GM23338 (cell line): ENCODE measurements at regions not wholly inside any gene's neighbourhood (a gene's known extent, or its start where the extent isn't known, plus 50 kb on each side); places are given as distances from the start of the nearest gene placed in this dataset.
A peak's percentile ranks its signal among the peaks of the same experiment; 100 is the strongest.

Experiments
- ATAC-seq: fragments of 200-7000 bp; cut with Tn5 transposase; 3 replicates; pipeline ENCODE4 v1.9.1; 2020
- DNase-seq: peaks from one replicate; pipeline ENCODE4 v3.0.0-alpha.2; 2015; ENCODE audit warnings: low spot score
- H2AFZ ChIP-seq: fragments of 200-600 bp; sonication (generic); 2 replicates; pipeline ENCODE4 v1.8.0; 2016; ENCODE audit warnings: antibody characterized with exemption, mild to moderate bottlenecking, moderate library complexity
- H3F3A ChIP-seq: fragments of 200-600 bp; sonication (generic); replicated peaks from 2 replicates; pipeline ENCODE4 v1.8.0; 2017; ENCODE audit warnings: antibody characterized with exemption, mixed run types, low read depth
- H3K27ac ChIP-seq: fragments of 200-600 bp; sonication (generic); 2 replicates; pipeline ENCODE4 v1.6.1; 2016; ENCODE audit warnings: low read depth
- H3K27me3 ChIP-seq: fragments of 200-600 bp; sonication (generic); 2 replicates; pipeline ENCODE4 v1.8.0; 2016; ENCODE audit warnings: mild to moderate bottlenecking, mixed run types, moderate library complexity; ENCODE audit not compliant: insufficient read depth
- H3K36me3 ChIP-seq: fragments of 200-600 bp; sonication (generic); 2 replicates; pipeline ENCODE4 v1.8.0; 2016; ENCODE audit warnings: mild to moderate bottlenecking; ENCODE audit not compliant: insufficient read depth
- H3K4me1 ChIP-seq: fragments of 200-600 bp; sonication (generic); 2 replicates; pipeline ENCODE4 v1.8.0; 2016; ENCODE audit warnings: mild to moderate bottlenecking, moderate library complexity; ENCODE audit not compliant: insufficient read depth
- H3K4me2 ChIP-seq: fragments of 200-600 bp; sonication (generic); 2 replicates; pipeline ENCODE4 v1.7.1; 2017; ENCODE audit warnings: mixed run types
- H3K4me3 ChIP-seq: fragments of 200-600 bp; sonication (generic); 2 replicates; pipeline ENCODE4 v1.6.1; 2016; ENCODE audit warnings: mixed run types
- H3K79me2 ChIP-seq: fragments of 200-600 bp; sonication (generic); replicated peaks from 2 replicates; pipeline ENCODE4 v1.8.0; 2017; ENCODE audit warnings: mild to moderate bottlenecking; ENCODE audit not compliant: insufficient read depth
- H3K9me2 ChIP-seq: fragments of 200-600 bp; sonication (generic); 2 replicates; pipeline ENCODE4 v1.8.0; 2017; ENCODE audit not compliant: insufficient read depth
- H4K20me1 ChIP-seq: fragments of 200-600 bp; sonication (generic); replicated peaks from 2 replicates; pipeline ENCODE4 v1.8.0; 2017; ENCODE audit warnings: mild to moderate bottlenecking; ENCODE audit not compliant: insufficient read depth
- H3K27ac Mint-ChIP-seq: 2 replicates; pipeline ENCODE4 v1.8.0; 2020; ENCODE audit warnings: inconsistent platforms, mild to moderate bottlenecking, moderate library complexity, mixed read lengths
- H3K27me3 Mint-ChIP-seq: 3 replicates; pipeline ENCODE4 v1.8.0; 2022; ENCODE audit warnings: low read depth, mild to moderate bottlenecking, moderate library complexity, mixed read lengths, inconsistent platforms; ENCODE audit not compliant: insufficient read depth, poor library complexity
- H3K36me3 Mint-ChIP-seq: 3 replicates; pipeline ENCODE4 v1.8.0; 2021; ENCODE audit warnings: low read depth, mild to moderate bottlenecking, inconsistent platforms, moderate library complexity, mixed read lengths
- H3K4me1 Mint-ChIP-seq: 3 replicates; pipeline ENCODE4 v1.8.0; 2020; ENCODE audit warnings: mild to moderate bottlenecking, inconsistent platforms, mixed read lengths
- H3K4me3 Mint-ChIP-seq: 3 replicates; pipeline ENCODE4 v1.8.0; 2021; ENCODE audit warnings: moderate library complexity, mild to moderate bottlenecking, inconsistent platforms, mixed read lengths
- H3K9me3 Mint-ChIP-seq: 3 replicates; pipeline ENCODE4 v1.8.0; 2020; ENCODE audit warnings: moderate library complexity, mild to moderate bottlenecking, inconsistent platforms, mixed read lengths
- CREB1 ChIP-seq: fragments of 250-450 bp; sonication (Bioruptor Pico); IDR thresholded peaks from 2 replicates; pipeline ENCODE4 v1.5.0; 2020; ENCODE audit warnings: low read depth, mild to moderate bottlenecking, moderate library complexity
- CTCF ChIP-seq, 2 experiments: fragments of 200-600 bp in 1 of 2; sonication (generic) in 1 of 2; conservative IDR thresholded peaks; 2 replicates each; pipeline versions ENCODE4 v1.5.1 to v1.6.1; 2016 to 2017; ENCODE audit warnings: antibody characterized with exemption in 2 of 2, low read depth in 2 of 2, mild to moderate bottlenecking in 2 of 2, moderate library complexity in 1 of 2
- EZH2 ChIP-seq: fragments of 200-600 bp; sonication (generic); IDR thresholded peaks from one replicate; pipeline ENCODE4 v1.8.0; 2017; ENCODE audit warnings: antibody characterized with exemption, mild to moderate bottlenecking, low read depth; ENCODE audit not compliant: unreplicated experiment
- EZH2phosphoT487 ChIP-seq: fragments of 200-600 bp; sonication (generic); IDR thresholded peaks from one replicate; pipeline ENCODE4 v1.8.1; 2018; ENCODE audit warnings: antibody characterized with exemption; ENCODE audit not compliant: unreplicated experiment
- JUNB ChIP-seq: IDR thresholded peaks from one replicate; pipeline ENCODE4 v1.6.1; 2016; ENCODE audit warnings: antibody characterized with exemption; ENCODE audit not compliant: unreplicated experiment
- POLR2AphosphoS5 ChIP-seq: IDR thresholded peaks from 2 replicates; pipeline ENCODE4 v1.6.1; 2016; ENCODE audit warnings: antibody characterized with exemption, low read depth
- STAT1 ChIP-seq: IDR thresholded peaks from one replicate; pipeline ENCODE4 v1.6.1; 2016; ENCODE audit warnings: antibody characterized with exemption; ENCODE audit not compliant: unreplicated experiment
- ZNF114 ChIP-seq: fragments of 250-450 bp; sonication (Bioruptor Pico); IDR thresholded peaks from 2 replicates; pipeline ENCODE4 v1.5.0; 2020; ENCODE audit warnings: mild to moderate bottlenecking, moderate library complexity
- ZNF331 ChIP-seq: fragments of 250-450 bp; sonication (Bioruptor Pico); IDR thresholded peaks from 2 replicates; pipeline ENCODE4 v1.5.0; 2020; ENCODE audit warnings: low read depth, mild to moderate bottlenecking, moderate library complexity

GRCh38 chr13:34696296-34696695 lies 245.8 kb upstream of the NBEA start (continued):
- no peak for TF ChIP-seq JUNB
- no peak for TF ChIP-seq CREB1 (CRISPR knock-in tag)

DNA sequence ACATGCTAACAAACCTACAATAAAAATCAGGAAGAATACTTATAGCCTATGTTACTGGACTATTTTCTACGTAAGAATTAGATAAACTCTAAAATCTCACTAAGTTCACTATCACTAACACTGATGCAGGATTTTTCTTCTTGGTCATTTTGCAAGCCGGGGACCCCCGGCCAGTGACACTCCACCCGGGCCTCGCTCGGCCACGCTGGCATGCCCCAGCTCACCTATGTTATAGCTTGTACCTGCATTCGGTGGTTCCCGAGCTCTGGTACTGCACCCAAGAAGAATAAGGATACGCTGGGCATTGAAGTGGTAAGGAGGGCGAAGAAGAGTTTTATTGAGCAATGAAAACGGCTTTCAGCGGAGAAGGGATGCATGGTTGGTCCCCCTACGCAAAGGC lies 245.3 kb upstream of the NBEA start:
- no peaks in the 10 kb centered on the region for H3F3A ChIP-seq
- Mint-ChIP-seq H3K27ac (no peak overlapping the region), H3K4me1 (peaks cover 9% of the 10 kb centered on the region), H3K4me3 (no peak overlapping the region), H3K36me3 (no peaks in the 10 kb centered on the region; the same call in 2 of the 3 replicates), H3K9me3 (no peaks in the 10 kb centered on the region), H3K27me3 (no peaks in the 10 kb centered on the region)
- no peaks in the 10 kb centered on the region for H3K27me3 ChIP-seq
- no peak overlapping the region for H3K4me2 ChIP-seq
- no peaks in the 10 kb centered on the region for H3K36me3 ChIP-seq
- no peak overlapping the region for H3K4me3 ChIP-seq
- ATAC-seq (no peak), DNase-seq (no peak)
- no peaks in the 10 kb centered on the region for H3K4me1 ChIP-seq
- H4K20me1 ChIP-seq: no peaks in the 10 kb centered on the region
- TF ChIP-seq EZH2phosphoT487 (no peak), ZNF114 (CRISPR knock-in tag) (no peak), JUNB (no peak)
- no peak overlapping the region for H3K27ac ChIP-seq
- H2AFZ ChIP-seq: peak overlapping the region; percentile 81
- H3K9me2 ChIP-seq: no peaks in the 10 kb centered on the region
- H3K79me2 ChIP-seq: no peaks in the 10 kb centered on the region

DNA sequence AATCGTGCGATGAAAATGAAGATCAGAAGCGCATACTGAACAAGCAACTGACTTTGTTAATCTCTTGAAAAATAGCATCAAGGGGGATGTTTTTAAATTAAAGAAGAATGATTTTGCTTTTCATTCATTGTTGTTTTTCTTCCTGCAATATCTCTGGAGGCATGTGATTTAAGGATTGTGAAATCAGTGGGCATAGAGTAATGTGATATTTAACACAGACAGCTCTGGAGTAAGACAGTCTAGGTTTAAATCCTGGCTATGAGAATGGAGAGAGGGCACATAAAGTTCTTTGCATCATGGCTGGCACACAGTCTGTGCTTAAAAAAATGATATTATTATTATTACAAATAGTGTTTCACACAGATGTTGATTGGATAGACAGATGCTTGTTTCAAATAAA lies 243.1 kb upstream of the NBEA start:
- H3K4me2 ChIP-seq: no peak overlapping the region
- H3K4me1 ChIP-seq: no peaks in the 10 kb centered on the region
- Mint-ChIP-seq H3K36me3 (no peaks in the 10 kb centered on the region; the same call in 2 of the 3 replicates), H3K9me3 (no peaks in the 10 kb centered on the region), H3K4me3 (no peak overlapping the region), H3K27ac (0 out of 2 replicates have a peak overlapping the region, but pooled peaks have one; percentile 62), H3K27me3 (no peaks in the 10 kb centered on the region), H3K4me1 (peaks cover 3% of the 10 kb centered on the region; the same call in 2 of the 3 replicates)
- no peaks in the 10 kb centered on the region for H4K20me1 ChIP-seq
- no peaks in the 10 kb centered on the region for H3K79me2 ChIP-seq
- H2AFZ ChIP-seq: no peak overlapping the region; the same call in 1 of the 2 replicates
- no peaks in the 10 kb centered on the region for H3K36me3 ChIP-seq
- H3K27me3 ChIP-seq: no peaks in the 10 kb centered on the region
- ATAC-seq: no peak
- no peak overlapping the region for H3K27ac ChIP-seq
- H3F3A ChIP-seq: no peaks in the 10 kb centered on the region
- DNase-seq: no peak
- TF ChIP-seq ZNF331 (CRISPR knock-in tag): no peak
- no peak for TF ChIP-seq CREB1 (CRISPR knock-in tag)
- TF ChIP-seq CTCF (conservative IDR thresholded peaks at IDR 0.05; ENCODE audit: low read depth in 2 of 2): no peak
- no peak for TF ChIP-seq ZNF114 (CRISPR knock-in tag)
- no peak overlapping the region for H3K4me3 ChIP-seq
- no peaks in the 10 kb centered on the region for H3K9me2 ChIP-seq

DNA sequence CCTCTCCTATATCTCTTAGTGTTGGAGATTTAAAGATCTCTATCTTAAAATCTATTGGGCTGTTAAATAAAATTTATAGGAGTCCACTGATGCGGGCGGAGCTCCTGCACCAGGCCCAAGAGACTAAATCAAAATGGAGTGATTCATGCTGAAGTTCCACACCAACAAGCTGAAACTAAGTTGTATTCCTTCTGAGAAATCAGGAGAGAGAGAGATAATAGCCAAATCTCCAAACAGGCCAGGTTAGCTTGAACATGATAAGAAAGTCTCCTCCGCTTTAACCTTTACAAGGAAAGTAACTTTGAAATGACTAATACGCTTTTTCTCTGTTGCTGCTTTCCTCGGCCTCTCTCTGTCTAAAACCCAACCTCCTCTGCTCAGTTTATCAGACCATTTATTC lies 241.9 kb upstream of the NBEA start:
- H3K9me2 ChIP-seq: no peaks in the 10 kb centered on the region
- no peaks in the 10 kb centered on the region for H3K9me3 Mint-ChIP-seq
- H3K27ac ChIP-seq: no peak overlapping the region
- no peaks in the 10 kb centered on the region for H3K4me1 ChIP-seq
- H3K79me2 ChIP-seq: no peaks in the 10 kb centered on the region
- no peaks in the 10 kb centered on the region for H3K36me3 ChIP-seq
- H2AFZ ChIP-seq: no peak overlapping the region
- TF ChIP-seq STAT1 (no peak), EZH2 (no peak), POLR2AphosphoS5 (no peak), EZH2phosphoT487 (no peak)
- H3K27me3 ChIP-seq: no peaks in the 10 kb centered on the region
- H3K36me3 Mint-ChIP-seq: no peaks in the 10 kb centered on the region; the same call in 2 of the 3 replicates
- no peaks in the 10 kb centered on the region for H4K20me1 ChIP-seq
- H3K4me1 Mint-ChIP-seq: peaks cover 3% of the 10 kb centered on the region; the same call in 2 of the 3 replicates
- H3K27me3 Mint-ChIP-seq: no peaks in the 10 kb centered on the region
- no peak overlapping the region for H3K4me3 Mint-ChIP-seq
- no peak overlapping the region for H3K4me3 ChIP-seq
- no peak overlapping the region for H3K27ac Mint-ChIP-seq
- no peaks in the 10 kb centered on the region for H3F3A ChIP-seq
- H3K4me2 ChIP-seq: no peak overlapping the region
- no peak for ATAC-seq
- DNase-seq: no peak
